H9 (cell line): ENCODE measurements at regions not wholly inside any gene's neighbourhood (a gene's known extent, or its start where the extent isn't known, plus 50 kb on each side); places are given as distances from the start of the nearest gene placed in this dataset.
A peak's percentile ranks its signal among the peaks of the same experiment; 100 is the strongest.

ENCODE experiments used
- DNase-seq: peaks from one replicate; pipeline ENCODE4 v3.0.0-alpha.2; 2017
- H2AFZ ChIP-seq: one replicate; pipeline ENCODE4 v1.6.1; 2013; ENCODE audit warnings: mild to moderate bottlenecking, low read length, control low read depth, moderate library complexity
- H2AK5ac ChIP-seq: 2 replicates; pipeline ENCODE4 v1.6.1; 2013; ENCODE audit warnings: low read length, control low read depth, mixed read lengths; ENCODE audit not compliant: insufficient read length
- H2BK120ac ChIP-seq: one replicate; pipeline ENCODE4 v1.6.1; 2013; ENCODE audit warnings: low read depth, mild to moderate bottlenecking, low read length, control low read depth, inconsistent platforms; ENCODE audit not compliant: poor library complexity, severe bottlenecking
- H2BK12ac ChIP-seq: 2 replicates; pipeline ENCODE4 v1.6.1; 2013; ENCODE audit warnings: low read length, control low read depth, mixed read lengths, low read depth; ENCODE audit not compliant: insufficient read length
- H2BK15ac ChIP-seq: 2 replicates; pipeline ENCODE4 v1.6.1; 2013; ENCODE audit warnings: low read depth, low read length, control low read depth
- H2BK20ac ChIP-seq: one replicate; pipeline ENCODE4 v1.6.1; 2013; ENCODE audit warnings: low read depth, mild to moderate bottlenecking, low read length, control low read depth, inconsistent platforms; ENCODE audit not compliant: poor library complexity, severe bottlenecking
- H2BK5ac ChIP-seq: 2 replicates; pipeline ENCODE4 v1.6.1; 2013; ENCODE audit warnings: low read length, control low read depth, mixed read lengths; ENCODE audit not compliant: insufficient read length
- H3K14ac ChIP-seq: 2 replicates; pipeline ENCODE4 v1.6.1; 2013; ENCODE audit warnings: low read length, control low read depth; ENCODE audit not compliant: insufficient read depth
- H3K18ac ChIP-seq: 2 replicates; pipeline ENCODE4 v1.6.1; 2013; ENCODE audit warnings: low read depth, mild to moderate bottlenecking, mixed read lengths, low read length, control low read depth; ENCODE audit not compliant: insufficient read length
- H3K23ac ChIP-seq: 2 replicates; pipeline ENCODE4 v1.6.1; 2013; ENCODE audit warnings: low read length, control low read depth, mixed read lengths, low read depth; ENCODE audit not compliant: insufficient read length
- H3K23me2 ChIP-seq: 2 replicates; pipeline ENCODE4 v1.6.1; 2013; ENCODE audit warnings: low read depth, mild to moderate bottlenecking, mixed read lengths, low read length, control low read depth; ENCODE audit not compliant: insufficient read length, poor library complexity, severe bottlenecking
- H3K27ac ChIP-seq: 2 replicates; pipeline ENCODE4 v1.5.1; 2013; ENCODE audit warnings: low read length, control low read depth, mixed read lengths, low read depth; ENCODE audit not compliant: insufficient read length
- H3K27me3 ChIP-seq: 2 replicates; pipeline ENCODE4 v1.6.1; 2013; ENCODE audit warnings: low read length, control low read depth, inconsistent platforms; ENCODE audit not compliant: insufficient read depth
- H3K4ac ChIP-seq: 2 replicates; pipeline ENCODE4 v1.6.1; 2013; ENCODE audit warnings: low read depth, mild to moderate bottlenecking, control low read depth, inconsistent platforms, low read length, moderate library complexity
- H3K4me1 ChIP-seq: 2 replicates; pipeline ENCODE4 v1.6.1; 2013; ENCODE audit warnings: low read length, control low read depth, inconsistent platforms; ENCODE audit not compliant: insufficient read depth
- H3K4me2 ChIP-seq: 2 replicates; pipeline ENCODE4 v1.6.1; 2013; ENCODE audit warnings: low read length, control low read depth, mixed read lengths; ENCODE audit not compliant: insufficient read length, insufficient read depth
- H3K56ac ChIP-seq: 2 replicates; pipeline ENCODE4 v1.6.1; 2013; ENCODE audit warnings: low read depth, mild to moderate bottlenecking, mixed read lengths, low read length, control low read depth; ENCODE audit not compliant: insufficient read length
- H3K79me1 ChIP-seq: 2 replicates; pipeline ENCODE4 v1.6.1; 2013; ENCODE audit warnings: low read depth, mild to moderate bottlenecking, moderate library complexity, low read length, control low read depth, inconsistent platforms; ENCODE audit not compliant: insufficient read depth, poor library complexity, severe bottlenecking
- H3K79me2 ChIP-seq: 2 replicates; pipeline ENCODE4 v1.6.1; 2013; ENCODE audit warnings: low read length, control low read depth, inconsistent platforms; ENCODE audit not compliant: insufficient read depth
- H3K9ac ChIP-seq: 2 replicates; pipeline ENCODE4 v1.6.1; 2013; ENCODE audit warnings: low read length, control low read depth, mixed read lengths; ENCODE audit not compliant: insufficient read length; ENCODE audit errors: extremely low read depth
- H3K9me3 ChIP-seq: one replicate; pipeline ENCODE4 v1.6.1; 2013; ENCODE audit warnings: low read depth, low read length, inconsistent platforms; ENCODE audit not compliant: control insufficient read depth
- H3T11ph ChIP-seq: one replicate; pipeline ENCODE4 v1.6.1; 2013; ENCODE audit warnings: mild to moderate bottlenecking, low read length, control low read depth, inconsistent platforms
- H4K20me1 ChIP-seq: one replicate; pipeline ENCODE4 v1.6.1; 2013; ENCODE audit not compliant: control insufficient read depth, insufficient read length, insufficient read depth
- H4K5ac ChIP-seq: 2 replicates; pipeline ENCODE4 v1.6.1; 2013; ENCODE audit warnings: low read depth, mild to moderate bottlenecking, mixed read lengths, low read length, control low read depth; ENCODE audit not compliant: insufficient read length
- H4K8ac ChIP-seq: replicated peaks from 2 replicates; pipeline ENCODE4 v1.6.1; 2013; ENCODE audit warnings: low read length, control low read depth, mixed read lengths, low read depth; ENCODE audit not compliant: insufficient read length
- H4K91ac ChIP-seq: 2 replicates; pipeline ENCODE4 v1.6.1; 2013; ENCODE audit warnings: low read depth, mild to moderate bottlenecking, moderate library complexity, mixed read lengths, low read length, control low read depth; ENCODE audit not compliant: insufficient read length
- H3K27ac Mint-ChIP-seq, 3 experiments: 2 replicates in 2 of 3; 3 replicates in 1 of 3; pipeline ENCODE4 v1.8.0; 2020 to 2021; ENCODE audit warnings: mixed read lengths in 3 of 3, mild to moderate bottlenecking in 1 of 3, moderate library complexity in 1 of 3
- H3K27me3 Mint-ChIP-seq: 2 replicates; pipeline ENCODE4 v1.8.0; 2021; ENCODE audit warnings: low read depth, mild to moderate bottlenecking, moderate library complexity, mixed read lengths
- H3K36me3 Mint-ChIP-seq, 3 experiments: 2 replicates in 2 of 3; 3 replicates in 1 of 3; pipeline ENCODE4 v1.8.0; 2020 to 2021; ENCODE audit warnings: low read depth in 3 of 3, mixed read lengths in 3 of 3; ENCODE audit not compliant: insufficient read depth in 1 of 3
- H3K4me1 Mint-ChIP-seq, 2 experiments: 2 replicates each; pipeline ENCODE4 v1.8.0; 2020; ENCODE audit warnings: mixed read lengths in 2 of 2
- H3K4me3 Mint-ChIP-seq, 2 experiments: 2 replicates in 1 of 2; 3 replicates in 1 of 2; pipeline ENCODE4 v1.8.0; 2020 to 2021; ENCODE audit warnings: mild to moderate bottlenecking in 2 of 2, mixed read lengths in 2 of 2, moderate library complexity in 1 of 2
- H3K9me3 Mint-ChIP-seq, 2 experiments: 2 replicates in 1 of 2; 3 replicates in 1 of 2; pipeline ENCODE4 v1.8.0; 2020; ENCODE audit warnings: mild to moderate bottlenecking in 2 of 2, mixed read lengths in 2 of 2, moderate library complexity in 1 of 2
- WGBS: extraction: QIAGEN DNeasy Blood & Tissue Kit; methylation state at CpG from one replicate; pipeline ENCODE4 v1.1.7; 2013; ENCODE audit warnings: missing lambda C conversion rate, low lambda C conversion rate, mixed read lengths; ENCODE audit not compliant: insufficient read length; ENCODE audit errors: extremely low coverage; 5-methylcytosine and 5-hydroxymethylcytosine counted together
- TF ChIP-seq, protein P1 (sequence below): fragments of 200-600 bp; sonication (generic); conservative IDR thresholded peaks from 3 replicates; pipeline ENCODE4 v1.8.0; 2021; ENCODE audit warnings: antibody characterized with exemption, mild to moderate bottlenecking

DNA sequence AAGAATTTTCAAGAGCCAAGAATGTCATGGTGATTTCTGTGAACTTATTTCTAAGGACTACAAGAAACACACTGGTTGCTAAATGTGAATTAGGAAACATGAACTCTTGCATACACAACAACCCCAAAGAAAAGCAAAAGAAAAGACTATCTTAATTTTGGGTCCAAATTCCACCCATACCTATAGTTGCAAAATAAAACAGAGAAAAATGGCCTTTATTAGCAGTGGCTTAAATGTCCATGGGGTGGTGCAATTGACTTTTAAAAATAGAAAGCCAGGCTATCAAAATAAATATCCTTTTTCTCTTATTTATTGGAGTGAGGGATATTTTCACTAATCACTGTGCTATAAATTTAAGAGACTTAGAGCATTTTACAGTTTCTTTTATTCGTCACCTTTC lies 80.9 kb upstream of the DPYD start:
- Histone ChIP-seq H3K23ac (no peak overlapping the region), H3K9me3 (no peaks in the 10 kb centered on the region), H4K8ac (no peak overlapping the region), H4K20me1 (no peaks in the 10 kb centered on the region), H3K14ac (no peak overlapping the region), H2BK20ac (no peak overlapping the region), H3K4ac (no peak overlapping the region), H3K27me3 (no peaks in the 10 kb centered on the region), H2AK5ac (no peak overlapping the region), H3K27ac (no peak overlapping the region), H4K5ac (no peak overlapping the region), H3K4me2 (no peak overlapping the region), H4K91ac (no peak overlapping the region), H2BK15ac (no peak overlapping the region), H2AFZ (no peak overlapping the region), H3K18ac (no peak overlapping the region), H2BK120ac (no peak overlapping the region), H2BK5ac (no peak overlapping the region), H3K79me1 (no peaks in the 10 kb centered on the region), H3T11ph (no peak overlapping the region), H3K56ac (no peak overlapping the region), H2BK12ac (no peak overlapping the region), H3K4me1 (no peaks in the 10 kb centered on the region), H3K79me2 (no peaks in the 10 kb centered on the region), H3K9ac (no peak overlapping the region), H3K23me2 (no peaks in the 10 kb centered on the region)
- H3K9me3 Mint-ChIP-seq: no peaks in the 10 kb centered on the region
- H3K4me1 Mint-ChIP-seq: peaks cover 15 to 16% of the 10 kb centered on the region in 2 experiments
- no CpG with 5 or more reads among the region's 1 CpG for WGBS
- no peak overlapping the region for H3K27ac Mint-ChIP-seq
- H3K4me3 Mint-ChIP-seq: no peak overlapping the region
- TF ChIP-seq, protein P1, sequence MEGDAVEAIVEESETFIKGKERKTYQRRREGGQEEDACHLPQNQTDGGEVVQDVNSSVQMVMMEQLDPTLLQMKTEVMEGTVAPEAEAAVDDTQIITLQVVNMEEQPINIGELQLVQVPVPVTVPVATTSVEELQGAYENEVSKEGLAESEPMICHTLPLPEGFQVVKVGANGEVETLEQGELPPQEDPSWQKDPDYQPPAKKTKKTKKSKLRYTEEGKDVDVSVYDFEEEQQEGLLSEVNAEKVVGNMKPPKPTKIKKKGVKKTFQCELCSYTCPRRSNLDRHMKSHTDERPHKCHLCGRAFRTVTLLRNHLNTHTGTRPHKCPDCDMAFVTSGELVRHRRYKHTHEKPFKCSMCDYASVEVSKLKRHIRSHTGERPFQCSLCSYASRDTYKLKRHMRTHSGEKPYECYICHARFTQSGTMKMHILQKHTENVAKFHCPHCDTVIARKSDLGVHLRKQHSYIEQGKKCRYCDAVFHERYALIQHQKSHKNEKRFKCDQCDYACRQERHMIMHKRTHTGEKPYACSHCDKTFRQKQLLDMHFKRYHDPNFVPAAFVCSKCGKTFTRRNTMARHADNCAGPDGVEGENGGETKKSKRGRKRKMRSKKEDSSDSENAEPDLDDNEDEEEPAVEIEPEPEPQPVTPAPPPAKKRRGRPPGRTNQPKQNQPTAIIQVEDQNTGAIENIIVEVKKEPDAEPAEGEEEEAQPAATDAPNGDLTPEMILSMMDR: peak; percentile 32; the same call in 2 of the 3 replicates
- H3K36me3 Mint-ChIP-seq: no peaks in the 10 kb centered on the region
- no peaks in the 10 kb centered on the region for H3K27me3 Mint-ChIP-seq
- no peak for DNase-seq
